Adrenal gland (tissue), 9 donors: ENCODE measurements at regions not wholly inside any gene's neighbourhood (a gene's known extent, or its start where the extent isn't known, plus 50 kb on each side); places are given as distances from the start of the nearest gene placed in this dataset.

Experiments used
- DNase-seq, 7 donors: peaks; one replicate each; pipeline ENCODE4 v3.0.0-alpha.2; 2019 to 2020
- H3K27ac ChIP-seq, 5 donors: fragments of 200-600 bp; sonication (generic) in 4 of 5; 1 replicate in 3 of 5; 2 replicates in 2 of 5; pipeline versions ENCODE4 v1.5.1 to v1.8.0; 2016 to 2020; ENCODE audit warnings: mild to moderate bottlenecking in 1 of 5
- H3K27me3 ChIP-seq: fragments of 200-600 bp; 2 replicates; pipeline ENCODE4 v1.8.0; 2021
- H3K36me3 ChIP-seq, 2 donors: fragments of 200-600 bp; replicated peaks in 1 of 2; 1 replicate in 1 of 2; 2 replicates in 1 of 2; pipeline versions ENCODE4 v1.5.1 to v1.8.0; 2018 to 2022
- H3K4me1 ChIP-seq, 2 donors: fragments of 200-600 bp; replicated peaks in 1 of 2; 1 replicate in 1 of 2; 2 replicates in 1 of 2; pipeline versions ENCODE4 v1.5.1 to v1.8.0; 2018 to 2021
- H3K4me3 ChIP-seq, 4 donors: fragments of 200-600 bp; sonication (generic) in 3 of 4; one replicate each; pipeline ENCODE4 v1.5.1; 2016 to 2018
- H3K9me3 ChIP-seq, 3 donors: fragments of 200-600 bp; sonication (generic) in 1 of 3; replicated peaks in 1 of 3; 1 replicate in 2 of 3; 2 replicates in 1 of 3; pipeline versions ENCODE4 v1.5.1 to v1.8.0; 2016 to 2021
- CTCF ChIP-seq, 6 experiments: fragments of 450-650 bp in 4 of 6; fragments of 200-600 bp in 2 of 6; sonication (generic) in 1 of 6; IDR thresholded peaks; 1 replicate in 5 of 6; 2 replicates in 1 of 6; pipeline versions ENCODE4 v1.5.1 to v1.8.0; 2016 to 2021; ENCODE audit warnings: antibody characterized with exemption in 6 of 6, mild to moderate bottlenecking in 2 of 6, moderate library complexity in 1 of 6
- POLR2A ChIP-seq, 2 donors: fragments of 450-650 bp; IDR thresholded peaks; one replicate each; pipeline ENCODE4 v1.6.1; 2017; ENCODE audit warnings: antibody characterized with exemption in 2 of 2, mild to moderate bottlenecking in 2 of 2, moderate library complexity in 1 of 2
- WGBS, 4 donors: extraction: QIAGEN DNeasy Blood & Tissue Kit in 2 of 4; methylation state at CpG; one replicate each; pipeline versions ENCODE4 v1.1.5 to v1.1.7; 2013 to 2017; 5-methylcytosine and 5-hydroxymethylcytosine counted together
- intact Hi-C, 2 donors: fragments of 100-400 bp; cut with DNase I; formaldehyde crosslinking; loops; one replicate each; pipeline versions ENCODE4 v1.14.1 to v1.15.0; 2022 to 2023
- donor health status: healthy with polysubstance abuse.
- donor health status: Bipolar disorder and iron deficiency.
- donor health status: DM: yes; HTN: yes; CAD: no.
- donor health status: DM: no; HTN: no; CAD: no.
- donor health status: DM: no; HTN: no; CAD: no.

GRCh38 chr1:184908506-184908905 lies 65.8 kb downstream of the NIBAN1 start:
- H3K4me3 ChIP-seq, result no peak overlapping the region
- no peaks in the 10 kb centered on the region for H3K36me3 ChIP-seq
- DNase-seq, result no peak
- intact Hi-C loops, result no loop called here
- H3K9me3 ChIP-seq, result no peaks in the 10 kb centered on the region
- 91 to 99% (median 93%) methylated on average over 2 of the region's 2 CpGs for WGBS, 4 donors
- no peaks in the 10 kb centered on the region for H3K27me3 ChIP-seq
- no peak overlapping the region for H3K27ac ChIP-seq
- H3K4me1 ChIP-seq, result peaks cover 5 to 9% of the 10 kb centered on the region in 2 donors
- TF ChIP-seq CTCF (IDR thresholded peaks at IDR 0.05), result no peak
- no peak for TF ChIP-seq POLR2A (IDR thresholded peaks at IDR 0.05)

GRCh38 chr1:184907500-184907899 lies 66.8 kb downstream of the NIBAN1 start:
- intact Hi-C loops, result no loop called here
- Histone ChIP-seq H3K9me3 (no peaks in the 10 kb centered on the region), H3K4me3 (no peak overlapping the region), H3K27me3 (no peaks in the 10 kb centered on the region), H3K4me1 (peaks cover 5 to 9% of the 10 kb centered on the region in 2 donors), H3K36me3 (no peaks in the 10 kb centered on the region), H3K27ac (no peak overlapping the region)
- WGBS, 4 donors, result 83 to 94% (median 87%) methylated on average over 2 of the region's 2 CpGs
- no peak for DNase-seq
- TF ChIP-seq POLR2A (IDR thresholded peaks at IDR 0.05) (no peak), CTCF (IDR thresholded peaks at IDR 0.05) (no peak)

GRCh38 chr1:184906761-184907160 lies 67.5 kb downstream of the NIBAN1 start:
- DNase-seq, result no peak
- Histone ChIP-seq H3K9me3 (no peaks in the 10 kb centered on the region), H3K27me3 (no peaks in the 10 kb centered on the region), H3K4me3 (no peak overlapping the region), H3K4me1 (peaks cover 5 to 9% of the 10 kb centered on the region in 2 donors), H3K36me3 (no peaks in the 10 kb centered on the region), H3K27ac (no peak overlapping the region)
- intact Hi-C loops, result no loop called here
- TF ChIP-seq CTCF (IDR thresholded peaks at IDR 0.05), result no peak
- TF ChIP-seq POLR2A (IDR thresholded peaks at IDR 0.05), result no peak
- WGBS, 4 donors, result 28 to 74% (median 51%) methylated on average over 1 of the region's 1 CpG

- Histone ChIP-seq H3K27me3 (no peaks in the 10 kb centered on the region), H3K36me3 (no peaks in the 10 kb centered on the region), H3K9me3 (no peaks in the 10 kb centered on the region), H3K4me1 (peaks cover 4 to 7% of the 10 kb centered on the region in 2 donors), H3K27ac (no peak overlapping the region), H3K4me3 (no peak overlapping the region)
- TF ChIP-seq POLR2A (IDR thresholded peaks at IDR 0.05), result no peak
- TF ChIP-seq CTCF (IDR thresholded peaks at IDR 0.05), result no peak
- WGBS, 4 donors, result 68 to 77% (median 75%) methylated on average over 3 of the region's 3 CpGs
- DNase-seq, result no peak
- intact Hi-C loops, result no loop called here
These were observed 68.5 kb downstream of the NIBAN1 start for GRCh38 chr1:184905601-184906322.
